ENCODE measurements at regions not wholly inside any gene's neighbourhood (a gene's known extent, or its start where the extent isn't known, plus 50 kb on each side); places are given as distances from the start of the nearest gene placed in this dataset.

- TF ChIP-seq ZNF281 (CRISPR knock-in tag; IDR thresholded peaks at IDR 0.05) (no peak), CTCF (IDR thresholded peaks at IDR 0.05) (no peak), TCF7 (CRISPR knock-in tag; IDR thresholded peaks at IDR 0.05; ENCODE audit: low read depth) (no peak), ZNF423 (CRISPR knock-in tag; IDR thresholded peaks at IDR 0.05) (no peak), NFYB (CRISPR knock-in tag; conservative IDR thresholded peaks at IDR 0.05; ENCODE audit: low read depth) (no peak), FOXP4 (CRISPR knock-in tag; IDR thresholded peaks at IDR 0.05) (no peak), FOXP1 (CRISPR knock-in tag; IDR thresholded peaks at IDR 0.05; ENCODE audit: borderline replicate concordance) (no peak), CREM (CRISPR knock-in tag; IDR thresholded peaks at IDR 0.05) (no peak), RELA (CRISPR knock-in tag; IDR thresholded peaks at IDR 0.05; ENCODE audit: borderline replicate concordance) (no peak), NR3C1 (CRISPR knock-in tag; conservative IDR thresholded peaks at IDR 0.05; ENCODE audit: low read depth) (no peak)
Measured at GRCh38 chr2:225140723-225141122, 98.5 kb upstream of the DOCK10 start.

All from WTC11 (cell line).